Hippocampal formation (tissue), 2 donors: ENCODE measurements at regions not wholly inside any gene's neighbourhood (a gene's known extent, or its start where the extent isn't known, plus 50 kb on each side); places are given as distances from the start of the nearest gene placed in this dataset.

Experiments used
- DNase-seq, 2 donors: peaks; one replicate each; lab custom pipeline; 2025; lab: John Stamatoyannopoulos, UW

DNA sequence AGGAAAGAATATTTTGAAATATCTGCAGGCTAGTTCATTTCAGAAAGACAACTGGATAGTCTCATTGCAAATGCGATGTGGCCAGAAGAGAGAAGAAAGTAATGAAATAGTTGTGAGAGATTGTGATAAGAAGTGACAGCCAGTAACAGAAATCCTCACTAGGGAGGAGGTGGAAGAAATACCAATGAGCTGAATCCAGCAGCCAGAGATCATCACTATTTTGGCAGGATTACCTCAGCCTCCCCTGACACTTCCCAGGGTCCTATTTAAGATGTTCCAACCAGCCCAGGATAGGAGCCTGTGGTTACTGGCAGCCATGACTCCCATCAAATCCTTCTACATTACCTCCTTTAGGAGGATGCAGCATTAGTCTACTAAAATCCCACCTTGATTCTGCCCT, 76.7 kb upstream of the ARHGAP24 start:
- no peak for DNase-seq

GRCh38 chr4:85399270-85399669, 75.7 kb upstream of the ARHGAP24 start:
- no peak for DNase-seq

DNA sequence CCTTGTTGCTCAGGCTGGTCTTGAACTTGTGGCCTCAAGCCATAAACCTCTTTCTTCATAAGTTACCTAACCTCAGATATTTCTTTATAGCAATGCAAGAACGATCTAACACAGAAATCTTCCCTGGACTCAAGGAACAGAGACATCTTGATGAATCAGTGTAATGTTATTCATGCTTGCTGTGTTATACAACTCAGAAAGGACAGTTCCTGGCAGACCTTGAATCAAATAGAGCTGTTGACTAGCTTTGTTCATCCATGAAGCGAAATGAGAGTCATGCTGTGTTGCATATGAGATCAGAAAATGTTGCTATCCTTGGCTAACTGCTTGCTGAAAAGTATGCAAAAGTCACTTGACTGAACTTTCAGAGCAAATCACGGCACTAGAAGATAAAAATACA, 72.6 kb upstream of the ARHGAP24 start:
- DNase-seq, result no peak

- no peak for DNase-seq
Observed at GRCh38 chr4:85406185-85406584, 68.8 kb upstream of the ARHGAP24 start.

- no peak for DNase-seq
Observed at GRCh38 chr4:85407546-85407945, 67.4 kb upstream of the ARHGAP24 start.

DNA sequence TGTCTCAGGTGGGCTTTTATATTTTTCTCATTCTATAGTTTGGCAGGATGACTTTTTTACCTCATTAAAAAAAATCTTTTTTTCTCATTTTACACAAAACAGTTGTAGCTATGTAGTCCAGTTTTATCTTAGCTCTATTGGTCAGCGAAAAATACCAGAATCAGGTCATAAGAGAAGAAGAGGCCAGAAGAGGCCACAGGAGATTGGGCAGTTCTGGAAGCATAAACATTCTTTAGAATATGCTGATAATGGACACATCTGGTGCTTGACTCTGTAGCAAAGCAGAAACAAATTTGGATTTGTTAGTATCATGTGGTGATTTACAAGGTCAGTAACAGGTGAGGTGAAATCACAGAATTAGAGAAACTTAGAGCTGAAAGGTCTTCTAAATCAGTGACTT, 66.6 kb upstream of the ARHGAP24 start:
- no peak for DNase-seq

GRCh38 chr4:85409251-85409650, 65.7 kb upstream of the ARHGAP24 start:
- no peak for DNase-seq

GRCh38 chr4:85411386-85411785, 63.6 kb upstream of the ARHGAP24 start:
- no peak for DNase-seq

- DNase-seq, result no peak
Observed at GRCh38 chr4:85414972-85415371, 60.0 kb upstream of the ARHGAP24 start.

GRCh38 chr4:85416094-85416493, 58.9 kb upstream of the ARHGAP24 start:
- DNase-seq, result no peak

DNA sequence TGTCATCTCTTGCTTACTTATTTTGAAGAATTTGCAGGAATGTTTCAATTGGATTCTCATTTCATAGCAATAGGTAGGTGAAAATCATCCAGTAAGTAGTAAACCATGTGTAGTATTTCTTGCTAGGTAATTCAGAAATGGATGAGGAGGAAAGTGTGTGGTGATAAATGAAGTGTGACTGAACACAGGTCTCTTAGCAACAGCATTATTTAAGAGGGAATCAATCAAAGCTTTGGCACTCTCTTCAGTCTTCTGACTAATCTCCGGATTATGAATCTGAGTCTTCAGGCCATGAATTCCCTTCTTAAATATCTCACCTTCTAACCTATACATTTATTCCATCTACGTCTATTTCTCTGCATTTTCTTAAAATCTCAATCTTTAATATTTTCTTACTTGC, 55.8 kb upstream of the ARHGAP24 start:
- no peak for DNase-seq

GRCh38 chr4:85420831-85421230, 54.1 kb upstream of the ARHGAP24 start:
- no peak for DNase-seq

- no peak for DNase-seq
Observed at GRCh38 chr4:85423431-85423830, 51.5 kb upstream of the ARHGAP24 start.
